Caco-2 (cell line): ENCODE measurements at regions not wholly inside any gene's neighbourhood (a gene's known extent, or its start where the extent isn't known, plus 50 kb on each side); places are given as distances from the start of the nearest gene placed in this dataset.
"Not testable (repeated sequence)": the region's sequence is repeated elsewhere in the genome, so short reads cannot be mapped to it uniquely, and the experiment has no call there.

Experiments used
- BruUV-seq: library from RNA; stranded (reverse); fragments of 400-500 nt; replicated peaks from 2 replicates; lab custom pipeline; 2021; lab: Mats Ljungman, UMichigan
- CTCF ChIA-PET: fragments of 300-600 bp; sonication (Branson Sonifier 250); formaldehyde crosslinking; loops from one replicate; lab custom pipeline; 2022; ENCODE audit warnings: antibody characterized with exemption; lab: Charles Lee
- POLR2A ChIA-PET: fragments of 300-600 bp; sonication (Branson Sonifier 250); formaldehyde crosslinking; loops from one replicate; lab custom pipeline; 2022; ENCODE audit warnings: antibody characterized with exemption; lab: Charles Lee
- DNase-seq, 2 experiments: peaks; one replicate each; pipeline versions ENCODE4 v3.0.0 to v3.0.0-alpha.2; 2020 to 2022
- H3K27me3 ChIP-seq: replicated peaks from 2 replicates; pipeline ENCODE4 v1.6.0; 2011; ENCODE audit warnings: low read length; ENCODE audit not compliant: control insufficient read depth, insufficient read depth
- H3K36me3 ChIP-seq: 2 replicates; pipeline ENCODE4 v1.5.1; 2011; ENCODE audit warnings: low read length; ENCODE audit not compliant: control insufficient read depth, insufficient read depth
- H3K4me1 ChIP-seq: fragments of 250-450 bp; sonication (Bioruptor Pico); 2 replicates; pipeline ENCODE4 v1.5.1; 2020; ENCODE audit warnings: mild to moderate bottlenecking
- H3K4me3 ChIP-seq: 2 replicates; pipeline ENCODE4 v1.5.1; 2011; ENCODE audit warnings: low read depth, mild to moderate bottlenecking, control low read depth, low read length
- H3K9me3 ChIP-seq: fragments of 250-450 bp; sonication (Bioruptor Pico); 2 replicates; pipeline ENCODE4 v1.5.1; 2020; ENCODE audit warnings: mild to moderate bottlenecking, moderate library complexity
- H3K27ac Mint-ChIP-seq: one replicate; pipeline ENCODE4 v1.8.0; 2022; ENCODE audit warnings: mixed read lengths; ENCODE audit not compliant: unreplicated experiment
- H3K27me3 Mint-ChIP-seq: one replicate; pipeline ENCODE4 v1.8.0; 2022; ENCODE audit warnings: mixed read lengths; ENCODE audit not compliant: insufficient read depth, unreplicated experiment
- H3K36me3 Mint-ChIP-seq: one replicate; pipeline ENCODE4 v1.8.0; 2022; ENCODE audit warnings: mild to moderate bottlenecking, mixed read lengths; ENCODE audit not compliant: insufficient read depth, unreplicated experiment
- H3K4me1 Mint-ChIP-seq: one replicate; pipeline ENCODE4 v1.8.0; 2022; ENCODE audit warnings: low read depth, mixed read lengths; ENCODE audit not compliant: unreplicated experiment
- H3K4me3 Mint-ChIP-seq: one replicate; pipeline ENCODE4 v1.8.0; 2022; ENCODE audit warnings: mild to moderate bottlenecking, moderate library complexity, mixed read lengths; ENCODE audit not compliant: unreplicated experiment
- H3K9me3 Mint-ChIP-seq: one replicate; pipeline ENCODE4 v1.8.0; 2022; ENCODE audit warnings: mixed read lengths; ENCODE audit not compliant: unreplicated experiment
- CTCF ChIP-seq, 2 experiments: fragments of 200-600 bp in 1 of 2; IDR thresholded peaks; 1 replicate in 1 of 2; 2 replicates in 1 of 2; pipeline versions ENCODE4 v1.5.1 to v1.8.0; 2011 to 2022; ENCODE audit warnings: antibody characterized with exemption in 1 of 2, control low read depth in 1 of 2, inconsistent platforms in 1 of 2, low read depth in 1 of 2, low read length in 1 of 2, mild to moderate bottlenecking in 1 of 2, moderate library complexity in 1 of 2; ENCODE audit not compliant: insufficient read depth in 1 of 2, severe bottlenecking in 1 of 2, unreplicated experiment in 1 of 2
- intact Hi-C: fragments of 100-400 bp; cut with micrococcal nuclease; formaldehyde crosslinking; loops from one replicate; pipeline ENCODE4 v1.10.0; 2022; ENCODE audit not compliant: unreplicated experiment

DNA sequence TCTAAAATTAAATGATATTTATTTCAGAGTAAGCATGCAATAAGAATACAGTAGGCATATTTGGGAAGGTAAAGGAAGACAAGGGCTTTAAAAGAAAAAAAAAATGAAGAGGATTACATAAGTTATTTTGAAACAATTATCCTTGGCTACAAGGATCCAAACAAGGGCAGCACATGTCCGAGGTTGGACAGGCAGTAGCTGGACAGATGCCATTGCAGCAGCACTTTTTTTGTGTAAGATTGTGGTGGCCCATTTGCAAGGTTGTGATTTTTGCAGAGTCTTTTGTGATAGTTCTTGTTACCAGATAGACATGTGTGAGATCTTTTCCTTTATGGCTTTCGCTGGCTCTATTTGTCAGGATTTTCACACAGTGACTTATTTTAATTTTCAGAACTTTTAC, 89.4 kb upstream of the COG2 start:
- H3K9me3 ChIP-seq = no peaks in the 10 kb centered on the region
- ChIA-PET CTCF (no interaction called here), POLR2A (no interaction called here)
- TF ChIP-seq CTCF (IDR thresholded peaks at IDR 0.05; ENCODE audit: insufficient read depth in 1 of 2, low read depth in 1 of 2, low read length in 1 of 2, severe bottlenecking in 1 of 2, unreplicated experiment in 1 of 2) = no peak
- H3K4me1 Mint-ChIP-seq = no peaks in the 10 kb centered on the region
- H3K9me3 Mint-ChIP-seq = no peaks in the 10 kb centered on the region
- peaks cover 11% of the 10 kb centered on the region for H3K27me3 Mint-ChIP-seq
- no peak overlapping the region for H3K4me3 ChIP-seq
- H3K27ac Mint-ChIP-seq = no peak overlapping the region
- H3K27me3 ChIP-seq = no peaks in the 10 kb centered on the region
- H3K4me3 Mint-ChIP-seq = no peak overlapping the region
- no peaks in the 10 kb centered on the region for H3K4me1 ChIP-seq
- H3K36me3 Mint-ChIP-seq = no peaks in the 10 kb centered on the region
- no peaks in the 10 kb centered on the region for H3K36me3 ChIP-seq
- intact Hi-C loops = no loop called here
- no TSS peak for BruUV-seq
- no peak for DNase-seq

- H3K4me1 ChIP-seq, H3K9me3 ChIP-seq, BruUV-seq, DNase-seq, CTCF ChIA-PET, H3K27ac Mint-ChIP-seq, H3K4me3 ChIP-seq, H3K4me3 Mint-ChIP-seq, intact Hi-C loops, H3K36me3 ChIP-seq, H3K27me3 ChIP-seq, POLR2A ChIA-PET, H3K4me1 Mint-ChIP-seq, H3K36me3 Mint-ChIP-seq, H3K9me3 Mint-ChIP-seq, H3K27me3 Mint-ChIP-seq: not testable (repeated sequence)
Observed at GRCh38 chr1:230550945-230551344, 91.3 kb upstream of the COG2 start.

- H3K27ac Mint-ChIP-seq = no peak overlapping the region
- ChIA-PET POLR2A (no interaction called here), CTCF (no interaction called here)
Observed at GRCh38 chr1:230550428-230550827, 91.9 kb upstream of the COG2 start.

More at GRCh38 chr1:230550428-230550827, 91.9 kb upstream of the COG2 start:
- peaks cover 9% of the 10 kb centered on the region for H3K27me3 Mint-ChIP-seq
- no peak for DNase-seq
- Histone ChIP-seq H3K27me3 (no peaks in the 10 kb centered on the region), H3K4me1 (no peaks in the 10 kb centered on the region), H3K9me3 (no peaks in the 10 kb centered on the region), H3K36me3 (no peaks in the 10 kb centered on the region), H3K4me3 (no peak overlapping the region)
- intact Hi-C loops = no loop called here
- no peak overlapping the region for H3K4me3 Mint-ChIP-seq
- H3K4me1 Mint-ChIP-seq = no peaks in the 10 kb centered on the region
- BruUV-seq = no TSS peak
- no peaks in the 10 kb centered on the region for H3K9me3 Mint-ChIP-seq
- no peak for TF ChIP-seq CTCF (IDR thresholded peaks at IDR 0.05; ENCODE audit: insufficient read depth in 1 of 2, low read depth in 1 of 2, low read length in 1 of 2, severe bottlenecking in 1 of 2, unreplicated experiment in 1 of 2)
- no peaks in the 10 kb centered on the region for H3K36me3 Mint-ChIP-seq
